MM.1S (cell line): ENCODE measurements at regions not wholly inside any gene's neighbourhood (a gene's known extent, or its start where the extent isn't known, plus 50 kb on each side); places are given as distances from the start of the nearest gene placed in this dataset.

Experiments
- DNase-seq: peaks from one replicate; pipeline ENCODE4 v3.0.0-alpha.2; 2015
- H2AFZ ChIP-seq: fragments of 300-600 bp; sonication (generic); 2 replicates; pipeline ENCODE4 v1.6.0; 2016; ENCODE audit warnings: antibody characterized with exemption, low read length
- H3F3A ChIP-seq: fragments of 300-600 bp; sonication (generic); 2 replicates; pipeline ENCODE4 v1.6.1; 2016; ENCODE audit warnings: mild to moderate bottlenecking, antibody characterized with exemption, low read length, moderate library complexity, mixed read lengths; ENCODE audit not compliant: insufficient read depth
- H3K27ac ChIP-seq: fragments of 300-600 bp; sonication (generic); 2 replicates; pipeline ENCODE4 v1.5.1; 2016; ENCODE audit warnings: mild to moderate bottlenecking, low read length
- H3K27me3 ChIP-seq: fragments of 300-600 bp; sonication (generic); replicated peaks from 2 replicates; pipeline ENCODE4 v1.6.0; 2016; ENCODE audit warnings: low read length; ENCODE audit not compliant: insufficient read depth
- H3K36me3 ChIP-seq: fragments of 300-600 bp; sonication (generic); replicated peaks from 2 replicates; pipeline ENCODE4 v1.6.1; 2016; ENCODE audit warnings: mild to moderate bottlenecking, low read length, mixed read lengths; ENCODE audit not compliant: insufficient read depth
- H3K4me1 ChIP-seq: fragments of 300-600 bp; sonication (generic); 2 replicates; pipeline ENCODE4 v1.6.1; 2016; ENCODE audit warnings: low read length, mixed read lengths
- H3K4me2 ChIP-seq: fragments of 300-600 bp; sonication (generic); 2 replicates; pipeline ENCODE4 v1.6.0; 2016; ENCODE audit warnings: low read depth, low read length
- H3K4me3 ChIP-seq: fragments of 300-600 bp; sonication (generic); 2 replicates; pipeline ENCODE4 v1.5.1; 2016; ENCODE audit warnings: low read length, mixed read lengths
- H3K79me2 ChIP-seq: fragments of 300-600 bp; sonication (generic); 2 replicates; pipeline ENCODE4 v1.6.1; 2016; ENCODE audit warnings: mixed run types, low read length, mixed read lengths
- H3K9ac ChIP-seq: fragments of 300-600 bp; sonication (generic); 2 replicates; pipeline ENCODE4 v1.6.1; 2016; ENCODE audit warnings: low read length, mixed read lengths
- H3K9me2 ChIP-seq: fragments of 300-600 bp; sonication (generic); replicated peaks from 2 replicates; pipeline ENCODE4 v1.6.1; 2016; ENCODE audit warnings: mild to moderate bottlenecking, low read length, mixed read lengths; ENCODE audit not compliant: insufficient read depth
- H3K9me3 ChIP-seq: fragments of 300-600 bp; sonication (generic); replicated peaks from 2 replicates; pipeline ENCODE4 v1.6.1; 2016; ENCODE audit warnings: mild to moderate bottlenecking, low read length, mixed read lengths; ENCODE audit not compliant: insufficient read depth
- H4K20me1 ChIP-seq: fragments of 300-600 bp; sonication (generic); 2 replicates; pipeline ENCODE4 v1.6.1; 2016; ENCODE audit warnings: mild to moderate bottlenecking, low read length, moderate library complexity, mixed read lengths; ENCODE audit not compliant: insufficient read depth
- EZH2 ChIP-seq: fragments of 300-600 bp; sonication (generic); optimal IDR thresholded peaks from 2 replicates; pipeline ENCODE3; 2017; ENCODE audit warnings: low read depth, mild to moderate bottlenecking, antibody characterized with exemption, low read length, mixed read lengths
- EZH2phosphoT487 ChIP-seq: fragments of 300-600 bp; sonication (generic); IDR thresholded peaks from 2 replicates; pipeline ENCODE4 v1.6.1; 2018; ENCODE audit warnings: antibody characterized with exemption, low read length
- TF ChIP-seq, protein P1 (sequence below): fragments of 300-600 bp; sonication (generic); IDR thresholded peaks from 2 replicates; pipeline ENCODE4 v1.5.1; 2016; ENCODE audit warnings: antibody characterized with exemption, low read length, mixed read lengths

DNA sequence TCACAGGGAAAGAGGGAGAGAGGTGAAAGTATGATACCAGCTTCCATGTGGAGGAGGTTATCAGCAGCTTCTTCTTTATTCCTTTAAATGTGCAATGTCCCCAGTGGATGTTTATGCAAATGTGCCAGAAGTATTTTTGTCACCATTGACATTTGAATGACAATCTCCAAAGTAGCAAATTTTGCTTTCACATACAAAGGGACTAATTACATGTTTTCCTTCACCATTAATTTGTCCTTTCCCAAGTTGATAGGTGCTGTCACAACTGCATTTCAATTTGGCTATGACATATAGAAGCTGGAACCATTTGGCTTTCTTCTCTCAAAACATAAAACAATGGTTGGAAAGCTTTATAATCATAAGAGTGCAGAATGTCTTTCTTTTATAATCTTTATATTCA lies 469.0 kb upstream of the NWD2 start:
- Histone ChIP-seq H3K4me2 (no peak overlapping the region), H3K9me2 (no peaks in the 10 kb centered on the region), H3K4me3 (no peak overlapping the region), H3K9me3 (no peaks in the 10 kb centered on the region), H3K79me2 (no peaks in the 10 kb centered on the region), H3K4me1 (peaks cover 4% of the 10 kb centered on the region; the same call in 1 of the 2 replicates), H3K36me3 (no peaks in the 10 kb centered on the region), H2AFZ (no peak overlapping the region), H3K27ac (no peak overlapping the region), H4K20me1 (no peaks in the 10 kb centered on the region), H3K27me3 (no peaks in the 10 kb centered on the region), H3K9ac (no peak overlapping the region), H3F3A (no peaks in the 10 kb centered on the region)
- TF ChIP-seq EZH2 (no peak), EZH2phosphoT487 (no peak)
- TF ChIP-seq, protein P1, sequence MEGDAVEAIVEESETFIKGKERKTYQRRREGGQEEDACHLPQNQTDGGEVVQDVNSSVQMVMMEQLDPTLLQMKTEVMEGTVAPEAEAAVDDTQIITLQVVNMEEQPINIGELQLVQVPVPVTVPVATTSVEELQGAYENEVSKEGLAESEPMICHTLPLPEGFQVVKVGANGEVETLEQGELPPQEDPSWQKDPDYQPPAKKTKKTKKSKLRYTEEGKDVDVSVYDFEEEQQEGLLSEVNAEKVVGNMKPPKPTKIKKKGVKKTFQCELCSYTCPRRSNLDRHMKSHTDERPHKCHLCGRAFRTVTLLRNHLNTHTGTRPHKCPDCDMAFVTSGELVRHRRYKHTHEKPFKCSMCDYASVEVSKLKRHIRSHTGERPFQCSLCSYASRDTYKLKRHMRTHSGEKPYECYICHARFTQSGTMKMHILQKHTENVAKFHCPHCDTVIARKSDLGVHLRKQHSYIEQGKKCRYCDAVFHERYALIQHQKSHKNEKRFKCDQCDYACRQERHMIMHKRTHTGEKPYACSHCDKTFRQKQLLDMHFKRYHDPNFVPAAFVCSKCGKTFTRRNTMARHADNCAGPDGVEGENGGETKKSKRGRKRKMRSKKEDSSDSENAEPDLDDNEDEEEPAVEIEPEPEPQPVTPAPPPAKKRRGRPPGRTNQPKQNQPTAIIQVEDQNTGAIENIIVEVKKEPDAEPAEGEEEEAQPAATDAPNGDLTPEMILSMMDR: no peak
- DNase-seq: no peak

GRCh38 chr4:36779601-36780000 lies 464.9 kb upstream of the NWD2 start:
- no peak overlapping the region for H3K27ac ChIP-seq
- no peaks in the 10 kb centered on the region for H3K9me3 ChIP-seq
- H3K4me3 ChIP-seq: no peak overlapping the region
- H3K9ac ChIP-seq: no peak overlapping the region
- no peak overlapping the region for H3K4me2 ChIP-seq
- no peaks in the 10 kb centered on the region for H3K4me1 ChIP-seq
- no peak for DNase-seq
- H2AFZ ChIP-seq: no peak overlapping the region
- no peaks in the 10 kb centered on the region for H3K27me3 ChIP-seq
- no peaks in the 10 kb centered on the region for H3K9me2 ChIP-seq
- no peaks in the 10 kb centered on the region for H3F3A ChIP-seq
- H3K36me3 ChIP-seq: no peaks in the 10 kb centered on the region
- TF ChIP-seq, protein P1: no peak
- TF ChIP-seq EZH2 (no peak), EZH2phosphoT487 (no peak)
- no peaks in the 10 kb centered on the region for H3K79me2 ChIP-seq
- H4K20me1 ChIP-seq: no peaks in the 10 kb centered on the region

- H3K36me3 ChIP-seq: no peaks in the 10 kb centered on the region
- no peak for DNase-seq
- TF ChIP-seq EZH2 (no peak), EZH2phosphoT487 (no peak)
- TF ChIP-seq, protein P1: no peak
- no peaks in the 10 kb centered on the region for H4K20me1 ChIP-seq
- no peak overlapping the region for H3K27ac ChIP-seq
- H3K4me1 ChIP-seq: no peaks in the 10 kb centered on the region
- no peaks in the 10 kb centered on the region for H3F3A ChIP-seq
- no peaks in the 10 kb centered on the region for H3K79me2 ChIP-seq
- no peak overlapping the region for H3K4me3 ChIP-seq
- no peak overlapping the region for H3K4me2 ChIP-seq
- H2AFZ ChIP-seq: no peak overlapping the region
- no peaks in the 10 kb centered on the region for H3K27me3 ChIP-seq
- no peak overlapping the region for H3K9ac ChIP-seq
- no peaks in the 10 kb centered on the region for H3K9me3 ChIP-seq
- H3K9me2 ChIP-seq: no peaks in the 10 kb centered on the region
These were observed 458.6 kb upstream of the NWD2 start for GRCh38 chr4:36785973-36786372.
